Activated effector memory CD4-positive, alpha-beta T cell treated with anti-CD3 and anti-CD28 coated beads, Interleukin-2, amount 50 U/mL, for 16 hours (primary cell): ENCODE measurements at regions not wholly inside any gene's neighbourhood (a gene's known extent, or its start where the extent isn't known, plus 50 kb on each side); places are given as distances from the start of the nearest gene placed in this dataset.
"Not testable (repeated sequence)": the region's sequence is repeated elsewhere in the genome, so short reads cannot be mapped to it uniquely, and the experiment has no call there.

ENCODE experiments used
- DNase-seq: peaks from one replicate; pipeline ENCODE4 v3.0.0-alpha.2; 2020

- no peak for DNase-seq
Measured at GRCh38 chr4:1589098-1589497, 95.0 kb downstream of the FAM53A start.

- DNase-seq, result no peak
Measured at GRCh38 chr4:1588306-1588705, 95.8 kb downstream of the FAM53A start.

- DNase-seq, result no peak
Measured at GRCh38 chr4:1584498-1584897, 99.6 kb downstream of the FAM53A start.

- no peak for DNase-seq
Measured at GRCh38 chr4:1583859-1584258, 100.3 kb downstream of the FAM53A start.

GRCh38 chr4:1583051-1583785, 100.9 kb downstream of the FAM53A start:
- no peak for DNase-seq

GRCh38 chr4:1582227-1582626, 101.9 kb downstream of the FAM53A start:
- no peak for DNase-seq

- peak; percentile 95 for DNase-seq
Measured at GRCh38 chr4:1581164-1581894, 102.8 kb downstream of the FAM53A start.

GRCh38 chr4:1580692-1581012, 103.5 kb downstream of the FAM53A start:
- DNase-seq, result not testable (repeated sequence)

- peak; percentile 96 for DNase-seq
Measured at GRCh38 chr4:1579901-1580691, 104.0 kb downstream of the FAM53A start.

- DNase-seq, result peak; percentile 92
Measured at GRCh38 chr4:1579001-1579900, 104.9 kb downstream of the FAM53A start.

GRCh38 chr4:1578251-1578773, 105.8 kb downstream of the FAM53A start:
- DNase-seq, result no peak

- DNase-seq, result no peak
Measured at GRCh38 chr4:1577822-1578217, 106.3 kb downstream of the FAM53A start.

GRCh38 chr4:1576961-1577821, 106.9 kb downstream of the FAM53A start:
- no peak for DNase-seq

GRCh38 chr4:1576304-1576960, 107.7 kb downstream of the FAM53A start:
- no peak for DNase-seq

- DNase-seq, result no peak
Measured at GRCh38 chr4:1575418-1576303, 108.5 kb downstream of the FAM53A start.

- no peak for DNase-seq
Measured at GRCh38 chr4:1574601-1575417, 109.3 kb downstream of the FAM53A start.

- DNase-seq, result no peak
Measured at GRCh38 chr4:1573830-1574459, 110.2 kb downstream of the FAM53A start.

GRCh38 chr4:1572964-1573720, 111.0 kb downstream of the FAM53A start:
- no peak for DNase-seq
